Activated CD8-positive, alpha-beta memory T cell treated with anti-CD3 and anti-CD28 coated beads for 48 hours (primary cell): ENCODE measurements at regions not wholly inside any gene's neighbourhood (a gene's known extent, or its start where the extent isn't known, plus 50 kb on each side); places are given as distances from the start of the nearest gene placed in this dataset.

Source experiments
- DNase-seq, 3 experiments: peaks; one replicate each; pipeline ENCODE4 v3.0.0-alpha.2; 2020; ENCODE audit warnings: low read depth in 2 of 3, low spot score in 2 of 3

GRCh38 chr1:30336550-30337323 lies 386.6 kb downstream of the MATN1 start:
- no peak for DNase-seq

GRCh38 chr1:30335997-30336390 lies 387.4 kb downstream of the MATN1 start:
- no peak for DNase-seq

GRCh38 chr1:30335389-30335996 lies 387.9 kb downstream of the MATN1 start:
- DNase-seq: no peak

- no peak for DNase-seq
Observed at GRCh38 chr1:30334767-30335166, 388.6 kb downstream of the MATN1 start.

GRCh38 chr1:30332116-30333094 lies 391.0 kb downstream of the MATN1 start:
- DNase-seq: no peak

- no peak for DNase-seq
Observed at GRCh38 chr1:30331415-30332065, 391.8 kb downstream of the MATN1 start.

GRCh38 chr1:30330644-30331043 lies 392.7 kb downstream of the MATN1 start:
- no peak for DNase-seq

- no peak for DNase-seq
Observed at GRCh38 chr1:30329802-30330557, 393.4 kb downstream of the MATN1 start.

- DNase-seq: no peak
Observed at GRCh38 chr1:30329263-30329753, 394.1 kb downstream of the MATN1 start.

- DNase-seq: no peak
Observed at GRCh38 chr1:30328401-30329262, 394.8 kb downstream of the MATN1 start.

GRCh38 chr1:30328100-30328370 lies 395.4 kb downstream of the MATN1 start:
- no peak for DNase-seq

- no peak for DNase-seq
Observed at GRCh38 chr1:30327370-30328099, 395.9 kb downstream of the MATN1 start.

- DNase-seq: no peak
Observed at GRCh38 chr1:30325999-30326398, 397.4 kb downstream of the MATN1 start.

GRCh38 chr1:30325085-30325935 lies 398.1 kb downstream of the MATN1 start:
- no peak for DNase-seq

- DNase-seq: no peak
Observed at GRCh38 chr1:30324251-30325084, 398.9 kb downstream of the MATN1 start.

- DNase-seq: no peak
Observed at GRCh38 chr1:30323841-30324240, 399.5 kb downstream of the MATN1 start.

- DNase-seq: no peak
Observed at GRCh38 chr1:30323352-30323751, 400.0 kb downstream of the MATN1 start.
